ENCODE measurements at regions not wholly inside any gene's neighbourhood (a gene's known extent, or its start where the extent isn't known, plus 50 kb on each side); places are given as distances from the start of the nearest gene placed in this dataset.

DNA sequence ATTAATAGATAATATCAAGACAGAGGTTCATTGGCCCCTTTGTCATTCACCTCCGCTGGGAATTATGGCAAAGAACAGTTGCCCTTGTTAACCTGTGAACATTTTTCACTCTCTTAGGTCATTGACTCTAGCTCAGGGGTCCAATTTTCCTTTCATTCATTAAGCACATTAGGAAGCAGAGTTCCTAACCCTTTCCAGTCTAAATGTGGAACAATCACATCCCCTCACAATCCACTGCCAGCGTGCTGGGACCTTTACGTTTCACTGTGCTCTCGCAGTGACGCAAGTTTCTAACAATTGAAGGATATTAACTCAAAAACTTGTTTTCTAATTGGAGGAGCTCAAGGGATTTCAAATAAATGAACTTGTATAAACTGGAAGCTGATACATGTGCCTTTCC lies 79.3 kb upstream of the MEOX2 start:
- TF ChIP-seq, protein P1, sequence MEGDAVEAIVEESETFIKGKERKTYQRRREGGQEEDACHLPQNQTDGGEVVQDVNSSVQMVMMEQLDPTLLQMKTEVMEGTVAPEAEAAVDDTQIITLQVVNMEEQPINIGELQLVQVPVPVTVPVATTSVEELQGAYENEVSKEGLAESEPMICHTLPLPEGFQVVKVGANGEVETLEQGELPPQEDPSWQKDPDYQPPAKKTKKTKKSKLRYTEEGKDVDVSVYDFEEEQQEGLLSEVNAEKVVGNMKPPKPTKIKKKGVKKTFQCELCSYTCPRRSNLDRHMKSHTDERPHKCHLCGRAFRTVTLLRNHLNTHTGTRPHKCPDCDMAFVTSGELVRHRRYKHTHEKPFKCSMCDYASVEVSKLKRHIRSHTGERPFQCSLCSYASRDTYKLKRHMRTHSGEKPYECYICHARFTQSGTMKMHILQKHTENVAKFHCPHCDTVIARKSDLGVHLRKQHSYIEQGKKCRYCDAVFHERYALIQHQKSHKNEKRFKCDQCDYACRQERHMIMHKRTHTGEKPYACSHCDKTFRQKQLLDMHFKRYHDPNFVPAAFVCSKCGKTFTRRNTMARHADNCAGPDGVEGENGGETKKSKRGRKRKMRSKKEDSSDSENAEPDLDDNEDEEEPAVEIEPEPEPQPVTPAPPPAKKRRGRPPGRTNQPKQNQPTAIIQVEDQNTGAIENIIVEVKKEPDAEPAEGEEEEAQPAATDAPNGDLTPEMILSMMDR (conservative IDR thresholded peaks at IDR 0.05 in 1 of 2, IDR thresholded peaks at IDR 0.05 in 1 of 2; ENCODE audit: extremely low read depth in 1 of 2, insufficient read depth in 1 of 2, low read depth in 1 of 2, low read length in 2 of 2), result no peak
- TF ChIP-seq EZH2 (IDR thresholded peaks at IDR 0.05; ENCODE audit: borderline replicate concordance, low read length), result no peak
